ENCODE measurements at regions not wholly inside any gene's neighbourhood (a gene's known extent, or its start where the extent isn't known, plus 50 kb on each side); places are given as distances from the start of the nearest gene placed in this dataset.

DNA sequence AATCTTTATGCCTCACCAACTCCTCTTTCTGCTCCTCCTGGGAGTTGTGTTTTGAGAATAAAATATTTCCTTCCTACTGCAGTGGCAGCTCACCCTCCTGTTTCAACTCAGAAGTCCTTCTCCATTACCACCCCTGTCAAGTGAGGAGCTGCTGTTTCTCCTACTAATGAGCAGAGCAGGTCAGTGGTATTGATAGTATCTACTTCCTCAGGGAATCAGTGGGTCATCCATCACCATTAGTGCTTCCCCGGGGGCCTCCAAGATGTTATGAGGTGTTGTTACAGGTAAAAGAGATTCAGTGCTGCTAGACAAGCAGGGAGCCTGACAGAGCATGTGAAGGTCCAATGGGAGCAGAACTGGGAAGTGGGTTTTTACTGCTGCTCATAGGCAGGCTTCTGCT is 795.2 kb downstream of the REEP3 start:
- no peak for TF ChIP-seq ZNF610 (tag by site-specific recombination; IDR thresholded peaks at IDR 0.05; ENCODE audit: borderline replicate concordance)
- no peak for TF ChIP-seq ZNF549 (tag by site-specific recombination; IDR thresholded peaks at IDR 0.05)
- no peak for TF ChIP-seq ZNF132 (tag by site-specific recombination; IDR thresholded peaks at IDR 0.05; ENCODE audit: borderline replicate concordance)
- no peak for TF ChIP-seq YY1 (tag by site-specific recombination; IDR thresholded peaks at IDR 0.05)
- TF ChIP-seq ZBTB7A (tag by site-specific recombination; IDR thresholded peaks at IDR 0.05; ENCODE audit: low read depth), result no peak
- TF ChIP-seq ZNF174 (tag by site-specific recombination; IDR thresholded peaks at IDR 0.05), result no peak
- TF ChIP-seq ZNF560 (tag by site-specific recombination; IDR thresholded peaks at IDR 0.05; ENCODE audit: borderline replicate concordance), result no peak
- TF ChIP-seq, protein P1, sequence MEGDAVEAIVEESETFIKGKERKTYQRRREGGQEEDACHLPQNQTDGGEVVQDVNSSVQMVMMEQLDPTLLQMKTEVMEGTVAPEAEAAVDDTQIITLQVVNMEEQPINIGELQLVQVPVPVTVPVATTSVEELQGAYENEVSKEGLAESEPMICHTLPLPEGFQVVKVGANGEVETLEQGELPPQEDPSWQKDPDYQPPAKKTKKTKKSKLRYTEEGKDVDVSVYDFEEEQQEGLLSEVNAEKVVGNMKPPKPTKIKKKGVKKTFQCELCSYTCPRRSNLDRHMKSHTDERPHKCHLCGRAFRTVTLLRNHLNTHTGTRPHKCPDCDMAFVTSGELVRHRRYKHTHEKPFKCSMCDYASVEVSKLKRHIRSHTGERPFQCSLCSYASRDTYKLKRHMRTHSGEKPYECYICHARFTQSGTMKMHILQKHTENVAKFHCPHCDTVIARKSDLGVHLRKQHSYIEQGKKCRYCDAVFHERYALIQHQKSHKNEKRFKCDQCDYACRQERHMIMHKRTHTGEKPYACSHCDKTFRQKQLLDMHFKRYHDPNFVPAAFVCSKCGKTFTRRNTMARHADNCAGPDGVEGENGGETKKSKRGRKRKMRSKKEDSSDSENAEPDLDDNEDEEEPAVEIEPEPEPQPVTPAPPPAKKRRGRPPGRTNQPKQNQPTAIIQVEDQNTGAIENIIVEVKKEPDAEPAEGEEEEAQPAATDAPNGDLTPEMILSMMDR (tag by site-specific recombination; IDR thresholded peaks at IDR 0.05), result no peak
- TF ChIP-seq, protein P2, sequence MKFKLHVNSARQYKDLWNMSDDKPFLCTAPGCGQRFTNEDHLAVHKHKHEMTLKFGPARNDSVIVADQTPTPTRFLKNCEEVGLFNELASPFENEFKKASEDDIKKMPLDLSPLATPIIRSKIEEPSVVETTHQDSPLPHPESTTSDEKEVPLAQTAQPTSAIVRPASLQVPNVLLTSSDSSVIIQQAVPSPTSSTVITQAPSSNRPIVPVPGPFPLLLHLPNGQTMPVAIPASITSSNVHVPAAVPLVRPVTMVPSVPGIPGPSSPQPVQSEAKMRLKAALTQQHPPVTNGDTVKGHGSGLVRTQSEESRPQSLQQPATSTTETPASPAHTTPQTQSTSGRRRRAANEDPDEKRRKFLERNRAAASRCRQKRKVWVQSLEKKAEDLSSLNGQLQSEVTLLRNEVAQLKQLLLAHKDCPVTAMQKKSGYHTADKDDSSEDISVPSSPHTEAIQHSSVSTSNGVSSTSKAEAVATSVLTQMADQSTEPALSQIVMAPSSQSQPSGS (tag by site-specific recombination; IDR thresholded peaks at IDR 0.05; ENCODE audit: low read depth), result no peak
